Tibial nerve (tissue), 4 donors: ENCODE measurements at regions not wholly inside any gene's neighbourhood (a gene's known extent, or its start where the extent isn't known, plus 50 kb on each side); places are given as distances from the start of the nearest gene placed in this dataset.

Source experiments
- DNase-seq, 2 donors: peaks; one replicate each; pipeline ENCODE4 v3.0.0-alpha.2; 2019; ENCODE audit warnings: low spot score in 2 of 2
- H3K27ac ChIP-seq, 4 donors: fragments of 200-600 bp; sonication (generic) in 3 of 4; one replicate each; pipeline ENCODE4 v1.5.1; 2017 to 2019; ENCODE audit warnings: mild to moderate bottlenecking in 1 of 4
- H3K27me3 ChIP-seq, 2 donors: fragments of 200-600 bp; sonication (generic) in 1 of 2; one replicate each; pipeline versions ENCODE4 v1.5.1 to v1.6.0; 2017 to 2019
- H3K36me3 ChIP-seq, 3 donors: fragments of 200-600 bp; sonication (generic); one replicate each; pipeline ENCODE4 v1.5.1; 2018 to 2019
- H3K4me1 ChIP-seq, 4 donors: fragments of 200-600 bp; sonication (generic) in 3 of 4; one replicate each; pipeline ENCODE4 v1.5.1; 2017 to 2019
- H3K4me3 ChIP-seq, 4 donors: fragments of 200-600 bp; sonication (generic) in 3 of 4; one replicate each; pipeline ENCODE4 v1.5.1; 2017 to 2019; ENCODE audit warnings: mild to moderate bottlenecking in 1 of 4, moderate library complexity in 1 of 4
- H3K9me3 ChIP-seq, 4 donors: fragments of 200-600 bp; sonication (generic) in 3 of 4; one replicate each; pipeline ENCODE4 v1.5.1; 2017 to 2019
- EP300 ChIP-seq, 2 donors: sonication (generic); formaldehyde crosslinking; IDR thresholded peaks; one replicate each; pipeline ENCODE4 v1.6.1; 2017; ENCODE audit warnings: antibody characterized with exemption in 2 of 2, mild to moderate bottlenecking in 1 of 2
- POLR2A ChIP-seq, 2 donors: fragments of 450-650 bp; IDR thresholded peaks; one replicate each; pipeline ENCODE4 v1.6.1; 2017; ENCODE audit warnings: antibody characterized with exemption in 2 of 2, mild to moderate bottlenecking in 2 of 2, moderate library complexity in 2 of 2
- WGBS, 2 donors: methylation state at CpG; one replicate each; pipeline ENCODE4 v1.1.5; 2018; 5-methylcytosine and 5-hydroxymethylcytosine counted together
- TF ChIP-seq, protein P1 (sequence below), 5 experiments: fragments of 200-600 bp in 3 of 5; fragments of 450-650 bp in 2 of 5; sonication (generic) in 3 of 5; IDR thresholded peaks; one replicate each; pipeline ENCODE4 v1.5.1; 2016 to 2019; ENCODE audit warnings: antibody characterized with exemption in 5 of 5, mild to moderate bottlenecking in 3 of 5, moderate library complexity in 2 of 5

DNA sequence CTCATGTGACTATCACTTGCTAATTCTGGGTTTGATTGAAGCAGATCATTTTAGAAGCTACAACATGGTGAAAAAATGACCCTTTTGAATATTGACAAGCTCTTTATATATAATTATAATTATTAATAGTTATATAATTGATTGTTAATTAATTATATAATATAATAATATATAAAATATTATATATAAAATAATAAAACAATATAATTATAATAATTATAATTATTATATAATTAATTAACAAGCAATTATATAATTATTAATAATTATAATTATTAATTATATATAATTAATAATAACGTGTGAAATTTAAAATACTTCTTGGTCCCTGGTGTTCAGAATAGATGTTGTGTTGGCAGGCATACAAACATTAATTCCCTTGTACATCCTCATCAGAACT is 404.1 kb upstream of the CDH19 start:
- no peaks in the 10 kb centered on the region for H3K36me3 ChIP-seq
- H3K4me1 ChIP-seq = no peaks in the 10 kb centered on the region
- H3K4me3 ChIP-seq = no peak overlapping the region
- no peaks in the 10 kb centered on the region for H3K27me3 ChIP-seq
- no peak for DNase-seq
- no peak overlapping the region for H3K27ac ChIP-seq
- WGBS, 2 donors = 79 to 87% methylated on average over 1 of the region's 1 CpG
- TF ChIP-seq, protein P1, sequence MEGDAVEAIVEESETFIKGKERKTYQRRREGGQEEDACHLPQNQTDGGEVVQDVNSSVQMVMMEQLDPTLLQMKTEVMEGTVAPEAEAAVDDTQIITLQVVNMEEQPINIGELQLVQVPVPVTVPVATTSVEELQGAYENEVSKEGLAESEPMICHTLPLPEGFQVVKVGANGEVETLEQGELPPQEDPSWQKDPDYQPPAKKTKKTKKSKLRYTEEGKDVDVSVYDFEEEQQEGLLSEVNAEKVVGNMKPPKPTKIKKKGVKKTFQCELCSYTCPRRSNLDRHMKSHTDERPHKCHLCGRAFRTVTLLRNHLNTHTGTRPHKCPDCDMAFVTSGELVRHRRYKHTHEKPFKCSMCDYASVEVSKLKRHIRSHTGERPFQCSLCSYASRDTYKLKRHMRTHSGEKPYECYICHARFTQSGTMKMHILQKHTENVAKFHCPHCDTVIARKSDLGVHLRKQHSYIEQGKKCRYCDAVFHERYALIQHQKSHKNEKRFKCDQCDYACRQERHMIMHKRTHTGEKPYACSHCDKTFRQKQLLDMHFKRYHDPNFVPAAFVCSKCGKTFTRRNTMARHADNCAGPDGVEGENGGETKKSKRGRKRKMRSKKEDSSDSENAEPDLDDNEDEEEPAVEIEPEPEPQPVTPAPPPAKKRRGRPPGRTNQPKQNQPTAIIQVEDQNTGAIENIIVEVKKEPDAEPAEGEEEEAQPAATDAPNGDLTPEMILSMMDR (IDR thresholded peaks at IDR 0.05) = no peak
- no peaks in the 10 kb centered on the region for H3K9me3 ChIP-seq

- no peak for DNase-seq
- H3K4me3 ChIP-seq = no peak overlapping the region
- no peak overlapping the region for H3K27ac ChIP-seq
- 61 to 85% methylated on average over 1 of the region's 1 CpG for WGBS, 2 donors
- H3K27me3 ChIP-seq = no peaks in the 10 kb centered on the region
- TF ChIP-seq POLR2A (IDR thresholded peaks at IDR 0.05) = no peak
- TF ChIP-seq, protein P1 (IDR thresholded peaks at IDR 0.05) = no peak
- no peak for TF ChIP-seq EP300 (IDR thresholded peaks at IDR 0.05)
- H3K36me3 ChIP-seq = no peaks in the 10 kb centered on the region
- H3K9me3 ChIP-seq = no peaks in the 10 kb centered on the region
- H3K4me1 ChIP-seq = no peaks in the 10 kb centered on the region
Measured at GRCh38 chr18:67007085-67007484, 403.2 kb upstream of the CDH19 start.

GRCh38 chr18:67001052-67001451 is 397.2 kb upstream of the CDH19 start:
- TF ChIP-seq POLR2A (IDR thresholded peaks at IDR 0.05) = no peak
- no peak for TF ChIP-seq EP300 (IDR thresholded peaks at IDR 0.05)
- TF ChIP-seq, protein P1 (IDR thresholded peaks at IDR 0.05) = no peak
- H3K27ac ChIP-seq = no peak overlapping the region
- no peaks in the 10 kb centered on the region for H3K9me3 ChIP-seq
- no peaks in the 10 kb centered on the region for H3K36me3 ChIP-seq
- no peak overlapping the region for H3K4me3 ChIP-seq
- 46 to 56% methylated on average over 4 of the region's 4 CpGs for WGBS, 2 donors
- H3K4me1 ChIP-seq = no peaks in the 10 kb centered on the region
- no peaks in the 10 kb centered on the region for H3K27me3 ChIP-seq
- no peak for DNase-seq

DNA sequence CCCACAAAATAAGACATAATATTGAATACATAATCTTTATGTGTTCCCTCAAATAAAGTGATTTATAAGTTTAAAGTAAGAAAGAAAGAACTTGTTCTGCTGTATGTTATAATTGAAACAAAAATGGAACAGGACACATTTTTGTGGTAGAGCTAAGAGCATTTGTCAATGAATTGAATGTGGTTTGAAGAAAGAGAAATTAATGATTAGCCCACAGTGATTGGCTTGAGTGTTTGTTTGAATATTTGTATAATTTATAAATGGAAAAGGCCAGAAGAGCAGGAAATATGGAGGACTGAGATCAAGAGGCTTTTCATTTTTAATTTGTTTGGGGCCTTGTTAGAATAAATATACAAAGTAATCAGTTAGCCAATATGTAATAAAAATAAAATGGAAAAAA is 395.1 kb upstream of the CDH19 start:
- no peak for DNase-seq
- H3K9me3 ChIP-seq = no peaks in the 10 kb centered on the region
- TF ChIP-seq POLR2A (IDR thresholded peaks at IDR 0.05) (no peak), EP300 (IDR thresholded peaks at IDR 0.05) (no peak)
- TF ChIP-seq, protein P1 (IDR thresholded peaks at IDR 0.05) = no peak
- no peaks in the 10 kb centered on the region for H3K4me1 ChIP-seq
- H3K4me3 ChIP-seq = no peak overlapping the region
- no peaks in the 10 kb centered on the region for H3K27me3 ChIP-seq
- no peaks in the 10 kb centered on the region for H3K36me3 ChIP-seq
- no peak overlapping the region for H3K27ac ChIP-seq

DNA sequence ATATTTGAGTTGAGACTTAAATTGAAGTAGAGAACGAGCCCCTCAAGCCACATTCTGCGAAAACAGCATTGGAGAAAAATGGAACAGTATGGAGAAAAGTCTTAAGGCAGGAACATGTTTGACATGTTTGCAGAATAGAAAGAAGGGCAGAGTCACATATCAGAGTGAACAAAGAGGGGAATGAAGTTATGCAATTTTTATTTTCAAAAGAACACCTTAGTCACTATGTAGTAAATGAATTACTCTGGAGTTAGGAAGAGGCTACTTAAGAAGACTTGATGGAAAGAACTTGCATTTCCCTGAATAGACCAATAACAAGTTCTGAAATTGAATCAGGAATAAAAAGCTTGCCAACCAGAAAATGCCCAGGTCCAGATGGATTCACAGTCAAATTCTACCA is 391.4 kb upstream of the CDH19 start:
- WGBS, 2 donors = 88 to 93% methylated on average over 2 of the region's 2 CpGs
- TF ChIP-seq EP300 (IDR thresholded peaks at IDR 0.05) (no peak), POLR2A (IDR thresholded peaks at IDR 0.05) (no peak)
- TF ChIP-seq, protein P1 (IDR thresholded peaks at IDR 0.05) = no peak
- Histone ChIP-seq H3K36me3 (no peaks in the 10 kb centered on the region), H3K4me3 (no peak overlapping the region), H3K27ac (no peak overlapping the region), H3K9me3 (no peaks in the 10 kb centered on the region), H3K4me1 (no peaks in the 10 kb centered on the region), H3K27me3 (no peaks in the 10 kb centered on the region)
- DNase-seq = no peak
